ENCODE measurements at regions not wholly inside any gene's neighbourhood (a gene's known extent, or its start where the extent isn't known, plus 50 kb on each side); places are given as distances from the start of the nearest gene placed in this dataset.

- DNase-seq, result no peak
Measured at GRCh38 chr7:387132-388022, 97.4 kb downstream of the FOXL3 start.

GRCh38 chr7:388023-388960 is 98.3 kb downstream of the FOXL3 start:
- peak in 1 of 3 experiments; percentile 9 for DNase-seq

- DNase-seq, result no peak
Measured at GRCh38 chr7:388961-389701, 99.2 kb downstream of the FOXL3 start.

- no peak for DNase-seq
Measured at GRCh38 chr7:389911-390601, 100.1 kb downstream of the FOXL3 start.

- DNase-seq, result no peak
Measured at GRCh38 chr7:390761-391410, 100.9 kb downstream of the FOXL3 start.

- DNase-seq, result no peak
Measured at GRCh38 chr7:391411-391951, 101.5 kb downstream of the FOXL3 start.

- DNase-seq, result no peak
Measured at GRCh38 chr7:391961-392524, 102.1 kb downstream of the FOXL3 start.

- no peak for DNase-seq
Measured at GRCh38 chr7:392822-393221, 102.9 kb downstream of the FOXL3 start.

- DNase-seq, result no peak
Measured at GRCh38 chr7:395643-396042, 105.7 kb downstream of the FOXL3 start.

- no peak for DNase-seq
Measured at GRCh38 chr7:398888-399287, 108.9 kb downstream of the FOXL3 start.

- DNase-seq, result no peak
Measured at GRCh38 chr7:400901-401485, 111.0 kb downstream of the FOXL3 start.

- no peak for DNase-seq
Measured at GRCh38 chr7:401495-401894, 111.5 kb downstream of the FOXL3 start.

- DNase-seq, result no peak
Measured at GRCh38 chr7:404812-405488, 114.7 kb downstream of the PDGFA start.

GRCh38 chr7:405489-406211 is 114.0 kb downstream of the PDGFA start:
- no peak for DNase-seq

GRCh38 chr7:407721-408539 is 111.7 kb downstream of the PDGFA start:
- no peak for DNase-seq

- no peak for DNase-seq
Measured at GRCh38 chr7:408751-409311, 110.8 kb downstream of the PDGFA start.

- peak in 1 of 3 experiments; percentile 15 for DNase-seq
Measured at GRCh38 chr7:409339-410281, 110.0 kb downstream of the PDGFA start.

Measured in NCI-H1417 (cell line).